ENCODE measurements at regions not wholly inside any gene's neighbourhood (a gene's known extent, or its start where the extent isn't known, plus 50 kb on each side); places are given as distances from the start of the nearest gene placed in this dataset.
"Not testable (repeated sequence)": the region's sequence is repeated elsewhere in the genome, so short reads cannot be mapped to it uniquely, and the experiment has no call there.

- DNase-seq (ENCODE audit: low read depth, low spot score), result no peak
Observed at GRCh38 chr20:26218301-26218700, 521.6 kb upstream of the ZNF337 start.

- DNase-seq (ENCODE audit: low read depth, low spot score), result no peak
Observed at GRCh38 chr20:26216025-26216424, 519.4 kb upstream of the ZNF337 start.

GRCh38 chr20:26214991-26215390 is 518.3 kb upstream of the ZNF337 start:
- no peak for DNase-seq (ENCODE audit: low read depth, low spot score)

GRCh38 chr20:26209171-26209941 is 512.7 kb upstream of the ZNF337 start:
- no peak for DNase-seq (ENCODE audit: low read depth, low spot score)

- no peak for DNase-seq (ENCODE audit: low read depth, low spot score)
Observed at GRCh38 chr20:26208296-26209091, 511.8 kb upstream of the ZNF337 start.

GRCh38 chr20:26207967-26208295 is 511.3 kb upstream of the ZNF337 start:
- not testable (repeated sequence) for DNase-seq (ENCODE audit: low read depth, low spot score)

GRCh38 chr20:26207237-26207966 is 510.7 kb upstream of the ZNF337 start:
- DNase-seq (ENCODE audit: low read depth, low spot score), result no peak

- no peak for DNase-seq (ENCODE audit: low read depth, low spot score)
Observed at GRCh38 chr20:26205350-26205749, 508.7 kb upstream of the ZNF337 start.

GRCh38 chr20:26201026-26201425 is 504.4 kb upstream of the ZNF337 start:
- DNase-seq (ENCODE audit: low read depth, low spot score), result not testable (repeated sequence)

- not testable (repeated sequence) for DNase-seq (ENCODE audit: low read depth, low spot score)
Observed at GRCh38 chr20:26187329-26187728, 490.7 kb upstream of the ZNF337 start.

- not testable (repeated sequence) for DNase-seq (ENCODE audit: low read depth, low spot score)
Observed at GRCh38 chr20:26183720-26184119, 487.1 kb upstream of the ZNF337 start.

- not testable (repeated sequence) for DNase-seq (ENCODE audit: low read depth, low spot score)
Observed at GRCh38 chr20:26181364-26181763, 484.7 kb upstream of the ZNF337 start.

GRCh38 chr20:26171875-26172274 is 475.2 kb upstream of the ZNF337 start:
- DNase-seq (ENCODE audit: low read depth, low spot score), result not testable (repeated sequence)

- no peak for DNase-seq (ENCODE audit: low read depth, low spot score)
Observed at GRCh38 chr20:26169506-26169905, 472.9 kb upstream of the ZNF337 start.

GRCh38 chr20:26167499-26167898 is 470.8 kb upstream of the ZNF337 start:
- DNase-seq (ENCODE audit: low read depth, low spot score), result no peak

- DNase-seq (ENCODE audit: low read depth, low spot score), result no peak
Observed at GRCh38 chr20:26163890-26164289, 467.2 kb upstream of the ZNF337 start.

GRCh38 chr20:26163151-26163550 is 466.5 kb upstream of the ZNF337 start:
- not testable (repeated sequence) for DNase-seq (ENCODE audit: low read depth, low spot score)

- DNase-seq (ENCODE audit: low read depth, low spot score), result not testable (repeated sequence)
Observed at GRCh38 chr20:26161741-26162140, 465.1 kb upstream of the ZNF337 start.

GRCh38 chr20:26160916-26161315 is 464.3 kb upstream of the ZNF337 start:
- DNase-seq (ENCODE audit: low read depth, low spot score), result not testable (repeated sequence)

- DNase-seq (ENCODE audit: low read depth, low spot score), result no peak
Observed at GRCh38 chr20:26154224-26154623, 457.6 kb upstream of the ZNF337 start.

GRCh38 chr20:26135325-26136110 is 438.9 kb upstream of the ZNF337 start:
- no peak for DNase-seq (ENCODE audit: low read depth, low spot score)

Data from brain pericyte (primary cell).